ENCODE measurements at regions not wholly inside any gene's neighbourhood (a gene's known extent, or its start where the extent isn't known, plus 50 kb on each side); places are given as distances from the start of the nearest gene placed in this dataset.

- TF ChIP-seq, protein P1, sequence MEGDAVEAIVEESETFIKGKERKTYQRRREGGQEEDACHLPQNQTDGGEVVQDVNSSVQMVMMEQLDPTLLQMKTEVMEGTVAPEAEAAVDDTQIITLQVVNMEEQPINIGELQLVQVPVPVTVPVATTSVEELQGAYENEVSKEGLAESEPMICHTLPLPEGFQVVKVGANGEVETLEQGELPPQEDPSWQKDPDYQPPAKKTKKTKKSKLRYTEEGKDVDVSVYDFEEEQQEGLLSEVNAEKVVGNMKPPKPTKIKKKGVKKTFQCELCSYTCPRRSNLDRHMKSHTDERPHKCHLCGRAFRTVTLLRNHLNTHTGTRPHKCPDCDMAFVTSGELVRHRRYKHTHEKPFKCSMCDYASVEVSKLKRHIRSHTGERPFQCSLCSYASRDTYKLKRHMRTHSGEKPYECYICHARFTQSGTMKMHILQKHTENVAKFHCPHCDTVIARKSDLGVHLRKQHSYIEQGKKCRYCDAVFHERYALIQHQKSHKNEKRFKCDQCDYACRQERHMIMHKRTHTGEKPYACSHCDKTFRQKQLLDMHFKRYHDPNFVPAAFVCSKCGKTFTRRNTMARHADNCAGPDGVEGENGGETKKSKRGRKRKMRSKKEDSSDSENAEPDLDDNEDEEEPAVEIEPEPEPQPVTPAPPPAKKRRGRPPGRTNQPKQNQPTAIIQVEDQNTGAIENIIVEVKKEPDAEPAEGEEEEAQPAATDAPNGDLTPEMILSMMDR (conservative IDR thresholded peaks at IDR 0.05): no peak
- TF ChIP-seq EZH2 (IDR thresholded peaks at IDR 0.05; ENCODE audit: low read depth): no peak
These were observed 142.5 kb upstream of the SPACA1 start for GRCh38 chr6:87905101-87905641.
